NB4 (cell line): ENCODE measurements at regions not wholly inside any gene's neighbourhood (a gene's known extent, or its start where the extent isn't known, plus 50 kb on each side); places are given as distances from the start of the nearest gene placed in this dataset.

ENCODE experiments used
- DNase-seq: peaks from one replicate; pipeline ENCODE4 v3.0.0; 2010; ENCODE audit warnings: low read depth
- H3K4me3 ChIP-seq: one replicate; pipeline ENCODE4 v1.5.1; 2011; ENCODE audit warnings: mild to moderate bottlenecking, low read depth, low read length, moderate library complexity
- MYC ChIP-seq: IDR thresholded peaks from 2 replicates; pipeline ENCODE4 v1.6.1; 2011; ENCODE audit warnings: low read depth, low read length
- POLR2A ChIP-seq: IDR thresholded peaks from 2 replicates; pipeline ENCODE4 v1.6.1; 2011; ENCODE audit warnings: mild to moderate bottlenecking; ENCODE audit not compliant: insufficient read length; ENCODE audit errors: extremely low read depth
- TF ChIP-seq, protein P1 (sequence below): IDR thresholded peaks from 2 replicates; pipeline ENCODE4 v1.6.1; 2011; ENCODE audit warnings: low read depth, low read length
- TF ChIP-seq, protein P2 (sequence below): IDR thresholded peaks from one replicate; pipeline ENCODE4 v1.5.1; 2012; ENCODE audit warnings: low read depth, low read length

DNA sequence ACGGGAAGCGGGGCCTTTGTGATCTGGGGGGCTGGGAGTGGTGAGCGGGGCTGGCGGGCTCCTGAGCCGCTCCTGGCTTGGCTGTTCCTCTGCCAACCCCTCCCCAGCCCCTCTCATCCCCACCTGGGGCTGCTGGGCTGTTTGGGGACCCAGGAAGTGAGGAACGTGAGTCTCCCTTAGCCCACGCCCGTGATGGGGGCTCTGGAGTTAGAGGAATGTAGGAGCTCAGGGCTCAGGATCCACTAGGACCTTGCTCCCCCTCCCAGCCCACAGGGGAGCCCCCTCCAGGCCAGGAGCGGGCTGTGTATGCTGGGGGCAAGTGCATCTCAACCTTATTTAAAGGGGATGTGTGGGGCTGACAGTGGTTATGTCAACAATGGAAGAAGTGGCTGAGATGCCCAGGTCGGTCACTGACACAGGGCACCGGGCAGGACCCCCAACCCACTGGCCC, 134.1 kb downstream of the URI1 start:
- no peak for TF ChIP-seq MYC
- TF ChIP-seq, protein P1, sequence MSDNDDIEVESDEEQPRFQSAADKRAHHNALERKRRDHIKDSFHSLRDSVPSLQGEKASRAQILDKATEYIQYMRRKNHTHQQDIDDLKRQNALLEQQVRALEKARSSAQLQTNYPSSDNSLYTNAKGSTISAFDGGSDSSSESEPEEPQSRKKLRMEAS, result no peak
- no peak for TF ChIP-seq POLR2A
- DNase-seq, result no peak
- H3K4me3 ChIP-seq, result no peak overlapping the region

DNA sequence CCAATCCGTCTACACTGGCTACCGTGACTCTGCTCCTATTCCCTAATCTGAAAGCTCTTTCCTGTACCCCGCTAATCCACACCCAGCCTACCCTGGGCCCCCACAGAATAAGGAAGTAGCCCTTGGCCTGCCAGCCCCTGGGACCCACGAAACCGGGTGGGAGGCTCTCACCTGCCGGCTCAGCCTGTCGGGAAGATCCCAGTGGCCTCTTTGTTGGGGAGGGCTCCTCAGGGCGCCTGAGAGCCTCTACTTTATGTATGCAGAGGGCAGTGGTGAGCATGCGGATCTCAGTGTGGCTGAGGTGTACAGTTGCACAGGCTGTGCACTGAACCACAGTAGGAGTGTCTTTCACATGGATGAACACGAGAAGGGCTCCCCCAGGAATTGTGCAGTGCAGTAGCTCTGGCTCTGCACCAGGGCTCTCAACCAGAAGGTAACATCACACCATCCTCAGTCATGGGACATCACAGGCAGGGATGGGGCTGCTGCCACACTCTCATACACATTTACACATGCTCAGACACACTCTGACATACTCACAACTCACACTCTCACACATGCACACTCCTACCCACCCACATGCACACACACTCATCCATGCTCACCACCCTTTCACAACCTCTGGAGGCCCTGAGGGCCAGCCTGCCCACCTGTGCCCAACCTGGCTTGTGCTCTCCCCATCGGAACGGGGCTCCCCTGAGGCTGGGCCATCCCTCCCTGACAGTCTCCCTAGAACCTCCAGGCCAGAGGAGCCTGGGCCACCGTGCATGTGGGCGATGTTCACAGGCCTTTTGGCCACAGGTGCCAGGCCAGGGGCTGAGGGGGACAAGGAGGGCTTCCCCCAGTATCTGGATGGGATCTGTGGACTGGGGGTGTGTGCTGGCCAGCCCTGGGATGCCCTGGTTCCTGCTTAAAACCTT, 135.0 kb downstream of the URI1 start:
- no peak overlapping the region for H3K4me3 ChIP-seq
- TF ChIP-seq, protein P1, result no peak
- TF ChIP-seq, protein P2, sequence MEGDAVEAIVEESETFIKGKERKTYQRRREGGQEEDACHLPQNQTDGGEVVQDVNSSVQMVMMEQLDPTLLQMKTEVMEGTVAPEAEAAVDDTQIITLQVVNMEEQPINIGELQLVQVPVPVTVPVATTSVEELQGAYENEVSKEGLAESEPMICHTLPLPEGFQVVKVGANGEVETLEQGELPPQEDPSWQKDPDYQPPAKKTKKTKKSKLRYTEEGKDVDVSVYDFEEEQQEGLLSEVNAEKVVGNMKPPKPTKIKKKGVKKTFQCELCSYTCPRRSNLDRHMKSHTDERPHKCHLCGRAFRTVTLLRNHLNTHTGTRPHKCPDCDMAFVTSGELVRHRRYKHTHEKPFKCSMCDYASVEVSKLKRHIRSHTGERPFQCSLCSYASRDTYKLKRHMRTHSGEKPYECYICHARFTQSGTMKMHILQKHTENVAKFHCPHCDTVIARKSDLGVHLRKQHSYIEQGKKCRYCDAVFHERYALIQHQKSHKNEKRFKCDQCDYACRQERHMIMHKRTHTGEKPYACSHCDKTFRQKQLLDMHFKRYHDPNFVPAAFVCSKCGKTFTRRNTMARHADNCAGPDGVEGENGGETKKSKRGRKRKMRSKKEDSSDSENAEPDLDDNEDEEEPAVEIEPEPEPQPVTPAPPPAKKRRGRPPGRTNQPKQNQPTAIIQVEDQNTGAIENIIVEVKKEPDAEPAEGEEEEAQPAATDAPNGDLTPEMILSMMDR, result no peak
- TF ChIP-seq MYC, result no peak
- no peak for TF ChIP-seq POLR2A
- DNase-seq, result no peak

DNA sequence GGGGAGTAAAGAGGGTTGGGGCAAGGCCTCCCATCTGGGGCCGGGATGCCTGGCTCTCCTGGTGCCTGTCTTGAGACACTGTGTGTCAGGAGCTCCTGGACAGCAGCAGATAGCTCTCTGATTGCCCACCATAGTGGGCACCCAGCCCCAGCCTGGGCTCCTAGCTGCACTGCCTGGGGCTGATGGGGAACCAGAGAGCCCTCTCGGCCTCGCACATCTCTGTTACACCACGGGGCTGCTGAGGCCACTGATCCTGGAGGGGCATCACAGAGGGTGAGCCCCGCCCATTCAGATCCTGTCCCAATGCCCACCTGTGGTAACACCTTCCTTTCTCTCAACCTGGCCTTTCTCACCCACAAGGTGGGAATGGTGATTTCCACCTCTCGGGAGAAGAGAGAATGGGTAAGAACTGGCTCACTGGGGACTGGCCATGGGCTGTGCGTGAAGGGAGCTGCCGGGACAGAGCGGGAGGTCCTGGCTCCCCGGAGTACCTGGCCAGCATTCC, 135.9 kb downstream of the URI1 start:
- no peak overlapping the region for H3K4me3 ChIP-seq
- no peak for TF ChIP-seq POLR2A
- TF ChIP-seq, protein P2, result no peak
- TF ChIP-seq MYC, result no peak
- TF ChIP-seq, protein P1, result no peak
- no peak for DNase-seq

DNA sequence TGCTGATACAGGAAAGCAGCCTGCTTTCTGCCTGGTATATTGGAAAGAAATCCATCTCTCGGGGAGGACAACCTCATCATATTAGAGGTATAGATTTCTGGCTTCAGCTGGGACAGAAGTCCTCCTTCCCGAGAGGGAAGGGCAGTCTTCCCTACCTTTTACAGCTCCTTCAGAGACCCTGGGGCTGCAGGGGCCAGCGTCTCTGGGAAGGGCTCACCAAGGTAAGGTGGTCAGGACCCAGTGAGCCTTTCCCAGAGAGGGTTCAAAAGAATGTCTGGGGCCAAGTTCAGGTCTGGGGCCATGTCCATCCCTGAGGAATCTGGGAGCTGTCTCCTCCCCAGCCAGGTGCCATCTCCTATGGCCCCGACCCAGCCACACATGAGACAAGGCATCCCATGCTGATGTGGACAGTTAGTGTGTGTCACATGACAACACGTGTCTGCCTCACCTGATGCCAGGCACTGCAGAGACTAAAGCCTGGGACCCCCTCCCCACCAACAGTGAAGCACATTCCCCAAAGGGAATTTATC, 136.4 kb downstream of the URI1 start:
- H3K4me3 ChIP-seq, result no peak overlapping the region
- DNase-seq, result no peak
- TF ChIP-seq MYC (no peak), POLR2A (no peak)
- TF ChIP-seq, protein P1, result no peak
- TF ChIP-seq, protein P2, result no peak

DNA sequence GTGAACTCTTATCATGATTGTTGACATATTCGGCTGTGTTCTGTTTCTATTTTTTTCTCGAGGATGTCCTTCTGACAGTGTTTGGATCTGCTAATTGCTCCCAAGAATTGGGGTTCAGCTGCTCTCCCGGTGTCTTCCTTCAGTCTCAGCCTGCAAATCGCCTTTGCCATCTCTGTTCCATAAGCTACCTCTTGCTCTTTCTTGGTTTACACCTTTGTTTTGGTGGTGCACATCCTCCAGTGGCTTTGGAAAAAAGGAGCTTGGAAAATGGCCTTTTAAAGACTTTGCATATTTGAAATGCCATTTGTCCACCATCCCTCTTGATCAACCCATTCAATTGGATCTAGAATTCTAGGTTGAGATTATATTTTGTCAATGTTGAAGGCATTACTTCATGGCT, 137.2 kb downstream of the URI1 start:
- TF ChIP-seq, protein P2, result no peak
- TF ChIP-seq MYC (no peak), POLR2A (no peak)
- TF ChIP-seq, protein P1, result no peak
- H3K4me3 ChIP-seq, result no peak overlapping the region
- DNase-seq, result no peak

DNA sequence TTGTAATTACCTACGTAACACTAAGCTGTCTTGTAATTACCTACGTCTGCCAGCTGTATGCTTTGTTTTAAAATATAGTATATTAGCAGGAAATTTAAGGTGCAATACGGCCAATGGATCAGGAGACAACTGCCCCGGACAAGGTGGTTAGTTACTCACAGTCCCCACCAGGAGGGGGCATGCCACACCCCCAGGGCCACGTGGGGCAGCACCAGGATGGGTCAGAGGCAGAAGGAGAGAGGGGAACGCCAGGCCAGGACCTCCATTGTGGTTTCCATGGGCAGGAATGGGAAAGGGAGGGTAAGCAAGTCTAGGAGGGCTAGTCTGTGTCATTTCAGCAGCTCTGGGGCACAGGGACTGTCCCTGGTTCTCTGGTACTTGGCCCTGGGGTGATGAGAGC, 140.1 kb downstream of the URI1 start:
- no peak for DNase-seq
- TF ChIP-seq MYC, result no peak
- TF ChIP-seq, protein P1, result no peak
- TF ChIP-seq POLR2A, result no peak
- TF ChIP-seq, protein P2, result no peak
- H3K4me3 ChIP-seq, result no peak overlapping the region
